HG03558 (cell line): ENCODE measurements at regions not wholly inside any gene's neighbourhood (a gene's known extent, or its start where the extent isn't known, plus 50 kb on each side); places are given as distances from the start of the nearest gene placed in this dataset.

Experiments
- ATAC-seq: cut with Tn5 transposase; IDR thresholded peaks from one replicate; pipeline ENCODE4 v1.9.1; 2021; ENCODE audit warnings: moderate number of reproducible peaks; ENCODE audit not compliant: unreplicated experiment; ENCODE audit errors: extremely low read depth

- ATAC-seq = no peak
These were observed 228.3 kb upstream of the NLRP1 start for GRCh38 chr17:5812590-5812989.

- ATAC-seq = no peak
These were observed 229.0 kb upstream of the NLRP1 start for GRCh38 chr17:5813357-5813756.

DNA sequence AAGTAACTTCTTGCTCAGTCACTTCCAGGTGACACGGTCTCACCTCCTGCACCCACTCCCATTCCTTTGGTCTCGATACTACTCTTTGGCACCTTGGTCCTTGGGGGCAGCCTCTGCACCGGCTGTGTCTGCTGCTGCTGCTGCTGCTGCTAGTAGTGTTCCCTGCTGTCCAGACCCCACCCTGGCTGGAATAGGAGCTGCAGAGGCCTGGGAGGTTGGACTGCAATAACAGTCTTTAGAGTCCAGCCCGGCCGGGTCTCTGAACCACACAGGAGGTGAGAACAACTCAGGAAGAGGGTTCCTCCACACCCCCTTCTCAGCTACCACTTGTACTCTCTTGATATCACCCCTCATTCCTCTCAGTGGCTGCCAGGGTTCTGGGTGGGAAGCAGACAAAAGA is 231.1 kb upstream of the NLRP1 start:
- no peak for ATAC-seq

GRCh38 chr17:5816491-5817070 is 232.3 kb upstream of the NLRP1 start:
- no peak for ATAC-seq

DNA sequence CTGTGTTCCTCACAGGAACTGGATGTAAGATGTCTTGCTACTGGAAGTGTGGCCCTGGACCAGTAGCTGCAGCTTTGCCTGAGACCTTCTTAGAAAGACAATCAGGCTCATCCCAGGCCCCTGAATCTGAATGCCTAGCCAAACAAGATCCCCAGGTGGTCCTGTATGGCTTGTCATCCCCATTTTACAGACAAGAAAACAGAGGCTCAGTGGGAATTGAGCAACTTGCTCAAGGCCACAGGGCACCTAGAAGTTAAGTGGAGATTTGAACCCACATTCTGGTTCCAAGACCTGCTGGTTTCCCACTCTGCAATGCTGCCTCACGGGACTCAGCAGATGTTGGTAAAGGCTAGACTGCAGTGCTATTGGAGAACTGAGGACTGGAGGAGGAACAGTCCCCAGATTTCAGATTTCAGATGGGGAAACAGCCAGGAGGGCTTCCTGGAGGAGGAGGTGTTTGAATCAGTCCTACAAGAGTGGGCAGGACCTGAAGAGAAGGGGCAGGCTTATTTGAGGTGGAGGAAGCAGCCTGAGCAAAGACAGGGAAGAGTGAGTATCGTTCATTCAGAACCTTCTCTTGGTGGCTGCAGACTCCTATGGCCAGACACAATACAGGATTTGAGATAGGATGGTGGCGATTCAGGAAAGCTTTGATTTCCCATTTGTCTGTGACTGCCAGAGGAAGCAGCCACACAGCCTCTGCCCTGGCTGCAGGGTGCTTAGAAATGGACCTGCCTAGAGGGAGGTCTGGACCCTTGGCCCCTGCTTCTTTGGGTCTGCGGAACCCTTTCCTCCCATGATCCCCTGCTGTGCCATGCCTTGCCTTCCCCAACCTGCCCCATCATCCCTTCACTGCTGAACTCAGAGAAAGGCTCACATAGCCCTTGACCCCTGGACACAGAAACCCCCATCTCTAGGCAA is 233.4 kb upstream of the NLRP1 start:
- no peak for ATAC-seq

DNA sequence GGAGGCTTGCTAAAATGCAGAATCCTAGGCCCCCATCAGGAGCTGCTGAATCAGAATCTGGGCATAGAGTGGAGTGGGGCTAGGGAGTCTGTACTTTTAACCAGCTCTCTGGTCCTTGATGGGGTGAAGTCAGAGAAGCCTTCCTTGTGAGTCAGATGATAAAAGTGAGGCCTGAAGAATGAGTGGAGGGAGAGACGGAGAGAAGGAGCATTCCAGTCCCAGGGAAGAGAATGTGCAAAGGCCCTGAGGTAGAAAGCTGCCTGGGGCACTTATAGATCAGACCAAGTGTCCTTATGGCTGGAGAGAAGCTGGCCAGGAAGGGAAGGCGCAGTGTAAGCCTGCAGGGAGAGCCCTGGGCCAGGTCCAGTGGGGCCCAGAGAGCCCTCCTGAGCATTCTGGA is 235.1 kb upstream of the NLRP1 start:
- ATAC-seq = no peak

DNA sequence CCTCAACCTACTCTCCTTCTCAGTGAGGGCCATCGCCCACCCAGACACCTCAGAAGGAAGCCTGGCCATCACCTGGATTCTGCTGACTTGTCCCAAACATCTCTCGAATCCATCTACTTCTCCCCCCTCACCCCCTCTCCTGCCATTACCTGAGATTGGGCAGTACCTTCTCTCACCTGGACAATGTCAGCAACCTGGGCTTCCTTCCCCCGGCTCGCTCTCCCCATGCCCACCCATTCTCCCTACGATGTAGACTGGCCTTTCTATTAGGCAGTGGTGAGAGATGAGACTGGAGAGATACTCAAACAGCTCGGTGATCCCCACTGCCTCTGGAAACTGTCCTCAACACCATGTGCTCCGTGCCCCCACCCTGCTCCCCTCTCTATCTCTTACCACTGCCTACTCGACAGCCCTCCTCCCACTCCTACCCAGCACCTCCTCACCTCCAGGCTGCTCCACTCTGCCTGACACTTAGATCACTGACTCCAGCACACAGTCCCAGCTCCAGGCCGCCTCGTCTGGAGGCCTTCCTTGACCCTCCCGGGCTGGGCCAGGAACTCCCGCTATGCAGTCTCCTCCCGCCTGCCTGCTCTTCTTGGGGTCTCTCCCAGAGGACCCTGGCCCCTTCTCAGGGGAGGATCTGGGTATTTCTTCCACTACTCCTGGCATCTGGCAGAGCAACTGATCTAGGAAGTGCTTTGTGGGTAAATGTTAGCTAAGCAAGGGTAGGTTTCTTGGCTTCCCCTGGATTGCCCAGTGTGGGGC is 235.8 kb upstream of the NLRP1 start:
- ATAC-seq = no peak

- no peak for ATAC-seq
These were observed 236.6 kb upstream of the NLRP1 start for GRCh38 chr17:5820721-5821456.

- ATAC-seq = no peak
These were observed 237.5 kb upstream of the NLRP1 start for GRCh38 chr17:5821803-5822202.

DNA sequence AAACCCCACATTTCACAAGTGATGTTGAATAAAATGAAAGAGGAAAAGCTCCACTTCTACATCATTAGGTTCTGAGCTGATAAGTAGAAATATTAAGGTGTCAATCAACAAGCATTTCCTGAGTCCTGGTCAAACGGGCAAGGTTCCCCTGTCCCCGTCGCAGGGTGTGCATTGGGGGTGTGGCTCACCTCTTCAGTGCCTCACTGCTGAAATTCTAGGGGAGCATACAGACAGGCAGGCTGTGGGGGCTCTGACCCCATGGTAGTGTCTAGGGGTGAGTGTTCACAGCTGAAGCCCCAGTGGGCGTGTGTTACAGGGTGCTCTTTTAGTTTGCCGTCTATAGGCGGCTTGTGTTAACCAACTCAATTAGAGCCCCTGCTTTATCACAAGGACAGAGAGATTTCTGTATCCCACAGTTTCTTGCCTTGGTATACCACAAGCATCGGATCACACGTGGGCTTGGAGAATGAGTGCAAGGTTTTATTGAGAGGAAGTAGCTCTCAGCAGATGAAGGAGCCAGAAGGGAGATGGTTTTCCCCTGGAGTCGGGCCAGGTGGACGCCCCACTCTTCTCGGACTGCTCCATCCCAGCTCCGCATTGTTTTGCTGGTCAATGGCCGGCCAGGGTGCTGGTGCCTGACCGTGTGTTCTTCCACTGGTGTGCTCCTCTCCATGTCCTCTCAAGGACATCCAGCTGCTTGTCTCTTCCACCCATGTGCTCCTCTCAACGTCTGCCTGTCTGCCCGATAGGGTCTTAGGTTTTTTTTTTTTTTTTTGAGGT is 238.2 kb upstream of the NLRP1 start:
- no peak for ATAC-seq

DNA sequence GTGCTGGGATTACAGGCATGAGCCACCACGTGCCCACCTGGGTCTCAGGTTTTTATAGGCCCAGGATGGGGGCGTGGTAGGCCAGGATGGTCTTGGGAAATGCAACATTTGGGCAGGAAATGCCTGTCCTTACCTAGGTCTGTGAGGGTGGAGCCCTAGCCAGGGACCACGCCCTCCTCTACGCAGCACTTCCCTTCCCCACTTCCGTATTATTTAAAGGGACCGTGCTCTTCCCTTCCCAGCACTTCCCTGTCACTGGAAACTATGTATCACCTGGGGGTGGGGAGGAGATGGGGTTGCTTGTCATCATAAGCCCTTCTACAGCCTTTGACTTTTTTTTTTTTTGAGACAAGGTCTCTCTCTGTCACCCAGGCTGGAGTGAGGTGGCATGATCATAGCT is 238.9 kb upstream of the NLRP1 start:
- no peak for ATAC-seq

- ATAC-seq = no peak
These were observed 241.5 kb upstream of the NLRP1 start for GRCh38 chr17:5825717-5826330.

- ATAC-seq = no peak
These were observed 242.1 kb upstream of the NLRP1 start for GRCh38 chr17:5826384-5826783.

DNA sequence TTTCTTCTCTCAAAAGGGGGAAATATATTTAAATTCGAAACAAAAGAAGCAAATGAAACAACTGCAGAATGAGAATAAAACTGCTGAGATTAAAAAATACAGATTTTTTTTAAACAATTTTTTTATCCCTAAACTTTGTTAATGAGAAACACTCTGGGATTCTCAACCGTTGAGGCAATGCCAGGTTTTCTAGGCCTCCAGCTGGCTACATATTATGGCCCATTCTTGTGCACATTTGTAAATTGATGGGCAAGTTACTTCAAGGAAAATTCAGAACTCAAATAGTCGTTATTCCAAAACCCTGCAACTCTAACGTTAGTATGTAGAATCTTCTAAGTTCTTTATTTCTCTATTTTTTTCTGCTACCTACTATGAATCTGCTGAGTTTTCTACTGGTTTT is 239.3 kb upstream of the WSCD1 start:
- ATAC-seq = no peak

- no peak for ATAC-seq
These were observed 237.3 kb upstream of the WSCD1 start for GRCh38 chr17:5832886-5833285.

DNA sequence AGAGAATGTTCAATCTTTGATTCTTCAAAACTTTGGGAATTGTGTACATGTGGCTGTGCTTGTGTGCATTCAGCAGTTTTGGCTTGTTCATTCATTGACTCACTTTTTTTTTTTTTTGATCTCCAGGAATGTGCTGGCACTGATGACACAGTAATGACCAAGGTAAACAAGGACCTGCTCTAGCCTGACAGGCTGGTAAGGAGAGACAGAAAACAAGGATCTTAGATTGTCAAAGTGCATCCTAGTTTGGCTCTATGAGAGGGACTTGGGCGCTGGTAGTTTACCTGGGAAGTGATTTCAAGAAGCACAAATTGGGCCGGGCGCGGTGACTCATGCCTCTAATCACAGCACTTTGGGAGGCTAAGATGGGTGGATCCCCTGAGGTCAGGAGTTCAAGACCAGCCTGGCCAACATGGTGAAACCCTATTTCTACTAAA is 233.1 kb upstream of the WSCD1 start:
- no peak for ATAC-seq

DNA sequence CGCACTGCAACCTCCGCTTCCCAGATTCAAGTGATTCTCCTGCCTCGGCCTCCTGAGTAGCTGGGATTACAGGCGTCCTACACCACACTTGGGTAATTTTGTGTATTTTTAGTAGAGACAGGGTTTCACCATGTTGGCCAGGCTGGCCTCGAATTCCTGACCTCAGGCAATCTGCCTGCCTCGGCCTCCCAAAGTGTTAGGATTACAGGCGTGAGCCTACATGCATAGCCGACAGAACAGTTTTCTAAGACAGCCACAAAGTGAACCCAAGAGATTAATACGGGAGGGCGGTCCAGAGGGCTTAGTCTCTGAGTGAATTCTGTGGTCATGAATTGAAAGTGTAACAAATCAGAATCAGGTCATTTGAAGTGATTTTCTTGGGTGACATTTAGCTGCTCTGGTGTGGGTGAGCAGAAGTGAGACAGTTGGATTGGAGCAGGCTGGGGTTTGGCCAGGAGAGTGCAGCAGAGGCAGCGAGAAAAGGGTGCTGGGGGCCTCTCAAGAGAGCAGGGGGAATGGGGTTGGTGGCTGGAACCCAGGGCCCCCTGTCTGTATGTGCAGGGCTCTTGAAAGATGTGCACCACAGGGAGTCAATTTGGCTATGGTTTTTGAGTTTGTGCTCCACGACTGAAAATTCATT is 231.4 kb upstream of the WSCD1 start:
- ATAC-seq = no peak

GRCh38 chr17:5840811-5841446 is 229.2 kb upstream of the WSCD1 start:
- no peak for ATAC-seq
